Endothelial cell of hepatic sinusoid (primary cell): ENCODE measurements at regions not wholly inside any gene's neighbourhood (a gene's known extent, or its start where the extent isn't known, plus 50 kb on each side); places are given as distances from the start of the nearest gene placed in this dataset.

ENCODE experiments used
- in situ Hi-C: cut with HindIII; loops from 2 replicates; pipeline ENCODE4 v1.10.0; 2017; ENCODE audit warnings: low sequenced_read_pairs

- in situ Hi-C loops = no loop called here
Observed at GRCh38 chr15:31953478-31953877, 76.8 kb upstream of the CHRNA7 start.

GRCh38 chr15:31954374-31955172 lies 75.7 kb upstream of the CHRNA7 start:
- in situ Hi-C loops = no loop called here

- in situ Hi-C loops = no loop called here
Observed at GRCh38 chr15:31955734-31956133, 74.6 kb upstream of the CHRNA7 start.

- in situ Hi-C loops = no loop called here
Observed at GRCh38 chr15:31957581-31957980, 72.7 kb upstream of the CHRNA7 start.

- in situ Hi-C loops = no loop called here
Observed at GRCh38 chr15:31964586-31965307, 65.6 kb upstream of the CHRNA7 start.

GRCh38 chr15:31970007-31970406 lies 60.3 kb upstream of the CHRNA7 start:
- in situ Hi-C loops = no loop called here

GRCh38 chr15:31973197-31973596 lies 57.1 kb upstream of the CHRNA7 start:
- in situ Hi-C loops = no loop called here

- in situ Hi-C loops = no loop called here
Observed at GRCh38 chr15:31974154-31974794, 56.0 kb upstream of the CHRNA7 start.

GRCh38 chr15:31974855-31975829 lies 55.2 kb upstream of the CHRNA7 start:
- in situ Hi-C loops = no loop called here

GRCh38 chr15:31975830-31976229 lies 54.5 kb upstream of the CHRNA7 start:
- in situ Hi-C loops = no loop called here

- in situ Hi-C loops = no loop called here
Observed at GRCh38 chr15:31977138-31977537, 53.2 kb upstream of the CHRNA7 start.

- in situ Hi-C loops = no loop called here
Observed at GRCh38 chr15:31977812-31978661, 52.3 kb upstream of the CHRNA7 start.
